ENCODE measurements at regions not wholly inside any gene's neighbourhood (a gene's known extent, or its start where the extent isn't known, plus 50 kb on each side); places are given as distances from the start of the nearest gene placed in this dataset.

GRCh38 chr20:5377484-5377883 is 60.7 kb upstream of the PROKR2 start:
- Histone ChIP-seq H3K9ac (ENCODE audit: low read depth in 1 of 2, low read length in 2 of 2) (no peak overlapping the region), H3K27ac (ENCODE audit: low read depth in 1 of 2, low read length in 2 of 2) (no peak overlapping the region), H3K4me3 (ENCODE audit: low read depth in 1 of 3, low read length in 3 of 3) (no peak overlapping the region), H3K27me3 (ENCODE audit: control insufficient read depth in 4 of 4, insufficient read depth in 4 of 4, low read length in 3 of 4) (peaks cover 0 to 2% (median 0%) of the 10 kb centered on the region in 4 donors), H3K36me3 (ENCODE audit: control insufficient read depth in 4 of 4, insufficient read depth in 3 of 4, low read depth in 1 of 4, low read length in 3 of 4) (no peaks in the 10 kb centered on the region), H3K9me3 (ENCODE audit: control insufficient read depth in 4 of 4, low read length in 3 of 4) (peaks cover 0 to 3% (median 0%) of the 10 kb centered on the region in 4 donors), H3K4me1 (ENCODE audit: control insufficient read depth in 4 of 4, insufficient read depth in 4 of 4, low read length in 3 of 4) (no peaks in the 10 kb centered on the region)
- DNase-seq (ENCODE audit: low spot score) = no peak
- WGBS = 61% methylated on average over 1 of the region's 1 CpG
- no peak for TF ChIP-seq FOXA1 (IDR thresholded peaks at IDR 0.05)
- TF ChIP-seq ZBTB33 (IDR thresholded peaks at IDR 0.05) = no peak
- TF ChIP-seq HNF4A (conservative IDR thresholded peaks at IDR 0.05) = no peak
- no peak for TF ChIP-seq FOXA2 (IDR thresholded peaks at IDR 0.05)
- no peak for TF ChIP-seq NR2F2 (IDR thresholded peaks at IDR 0.05)
- TF ChIP-seq ATF3 (IDR thresholded peaks at IDR 0.05) = no peak
- TF ChIP-seq RXRA (IDR thresholded peaks at IDR 0.05) = no peak
- TF ChIP-seq GABPA (IDR thresholded peaks at IDR 0.05 in 1 of 2, conservative IDR thresholded peaks at IDR 0.05 in 1 of 2) = no peak
- TF ChIP-seq YY1 (IDR thresholded peaks at IDR 0.05) = no peak
- no peak for TF ChIP-seq HNF4G (IDR thresholded peaks at IDR 0.05)
- TF ChIP-seq REST (IDR thresholded peaks at IDR 0.05) = no peak

GRCh38 chr20:5376228-5376627 is 59.5 kb upstream of the PROKR2 start:
- WGBS = 80% methylated on average over 6 of the region's 6 CpGs
- Histone ChIP-seq H3K36me3 (ENCODE audit: control insufficient read depth in 4 of 4, insufficient read depth in 3 of 4, low read depth in 1 of 4, low read length in 3 of 4) (no peaks in the 10 kb centered on the region), H3K4me1 (ENCODE audit: control insufficient read depth in 4 of 4, insufficient read depth in 4 of 4, low read length in 3 of 4) (no peaks in the 10 kb centered on the region), H3K4me3 (ENCODE audit: low read depth in 1 of 3, low read length in 3 of 3) (no peak overlapping the region), H3K9me3 (ENCODE audit: control insufficient read depth in 4 of 4, low read length in 3 of 4) (peaks cover 0 to 3% (median 0%) of the 10 kb centered on the region in 4 donors), H3K27ac (ENCODE audit: low read depth in 1 of 2, low read length in 2 of 2) (no peak overlapping the region), H3K27me3 (ENCODE audit: control insufficient read depth in 4 of 4, insufficient read depth in 4 of 4, low read length in 3 of 4) (peaks cover 0 to 2% (median 0%) of the 10 kb centered on the region in 4 donors), H3K9ac (ENCODE audit: low read depth in 1 of 2, low read length in 2 of 2) (no peak overlapping the region)
- TF ChIP-seq MAX (IDR thresholded peaks at IDR 0.05) (no peak), YY1 (IDR thresholded peaks at IDR 0.05) (no peak), FOXA2 (IDR thresholded peaks at IDR 0.05) (no peak), EGR1 (IDR thresholded peaks at IDR 0.05; ENCODE audit: low read depth in 2 of 2) (no peak), RAD21 (IDR thresholded peaks at IDR 0.05) (no peak), SP1 (IDR thresholded peaks at IDR 0.05) (no peak), FOXA1 (IDR thresholded peaks at IDR 0.05) (no peak), JUND (IDR thresholded peaks at IDR 0.05) (no peak), HNF4A (conservative IDR thresholded peaks at IDR 0.05) (no peak)
- DNase-seq (ENCODE audit: low spot score) = no peak

Data from liver (tissue), 7 donors.